ENCODE measurements at regions not wholly inside any gene's neighbourhood (a gene's known extent, or its start where the extent isn't known, plus 50 kb on each side); places are given as distances from the start of the nearest gene placed in this dataset.

GRCh38 chr9:106625259-106625789 lies 237.6 kb upstream of the ZNF462 start:
- DNase-seq = no peak

- DNase-seq = no peak
Measured at GRCh38 chr9:106626936-106627335, 236.0 kb upstream of the ZNF462 start.

- no peak for DNase-seq
Measured at GRCh38 chr9:106632621-106633020, 230.3 kb upstream of the ZNF462 start.

- no peak for DNase-seq
Measured at GRCh38 chr9:106634183-106634582, 228.8 kb upstream of the ZNF462 start.

DNA sequence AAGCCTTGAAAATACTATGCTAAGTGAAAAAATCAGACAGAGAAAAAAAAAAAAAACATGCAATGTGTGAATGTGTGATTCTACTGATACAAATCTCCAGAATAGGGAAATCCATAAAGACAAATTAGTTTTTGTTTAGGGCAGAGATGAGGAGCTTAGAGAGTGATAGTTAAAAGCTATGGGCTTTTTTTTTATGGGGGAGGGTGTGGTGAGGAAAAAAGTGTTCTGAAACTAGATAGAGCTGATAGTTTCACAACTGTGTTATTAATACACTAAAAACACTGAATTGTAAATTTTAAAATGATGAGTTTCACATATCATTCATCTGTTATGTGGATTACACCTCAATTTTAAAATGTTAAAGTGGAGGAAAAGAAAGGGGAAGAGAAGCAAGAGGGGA lies 228.3 kb upstream of the ZNF462 start:
- DNase-seq = no peak

GRCh38 chr9:106637486-106637885 lies 225.5 kb upstream of the ZNF462 start:
- DNase-seq = no peak

GRCh38 chr9:106639873-106640568 lies 222.9 kb upstream of the ZNF462 start:
- no peak for DNase-seq

DNA sequence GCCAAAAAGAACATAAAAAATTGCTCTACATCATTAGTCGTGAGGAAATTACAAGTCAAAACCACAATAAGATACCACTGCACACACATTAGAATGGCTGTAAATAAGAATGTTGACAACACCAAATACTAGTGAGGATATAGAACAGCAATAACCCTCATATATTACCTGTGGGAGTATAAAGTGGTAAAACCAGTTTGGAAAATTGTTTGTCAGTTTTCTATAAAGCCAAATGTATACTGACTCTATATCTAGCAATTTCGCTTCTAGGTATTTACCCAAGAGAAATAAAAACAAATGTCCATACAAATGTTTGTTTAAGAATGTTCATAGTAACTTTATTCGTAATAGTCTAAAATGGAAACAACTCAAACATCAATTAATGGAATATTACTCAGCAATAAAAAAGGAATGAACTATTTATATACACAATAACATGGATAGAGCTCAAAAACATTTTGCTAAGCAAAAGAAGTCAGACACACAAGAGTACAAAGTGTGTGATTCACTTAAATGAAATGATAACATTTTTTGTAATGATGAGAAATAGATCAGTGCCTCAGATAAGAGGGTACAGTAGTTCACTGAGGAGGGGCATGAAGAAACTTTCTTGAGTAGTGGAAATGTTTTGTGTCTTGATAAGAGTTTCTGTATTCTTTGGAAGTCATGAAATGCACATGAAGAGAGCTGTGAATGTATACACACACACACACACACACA lies 219.6 kb upstream of the ZNF462 start:
- no peak for DNase-seq

GRCh38 chr9:106644661-106645060 lies 218.3 kb upstream of the ZNF462 start:
- no peak for DNase-seq

- DNase-seq = no peak
Measured at GRCh38 chr9:106648799-106649198, 214.2 kb upstream of the ZNF462 start.

GRCh38 chr9:106649664-106650063 lies 213.3 kb upstream of the ZNF462 start:
- DNase-seq = no peak

GRCh38 chr9:106653213-106653612 lies 209.8 kb upstream of the ZNF462 start:
- no peak for DNase-seq

DNA sequence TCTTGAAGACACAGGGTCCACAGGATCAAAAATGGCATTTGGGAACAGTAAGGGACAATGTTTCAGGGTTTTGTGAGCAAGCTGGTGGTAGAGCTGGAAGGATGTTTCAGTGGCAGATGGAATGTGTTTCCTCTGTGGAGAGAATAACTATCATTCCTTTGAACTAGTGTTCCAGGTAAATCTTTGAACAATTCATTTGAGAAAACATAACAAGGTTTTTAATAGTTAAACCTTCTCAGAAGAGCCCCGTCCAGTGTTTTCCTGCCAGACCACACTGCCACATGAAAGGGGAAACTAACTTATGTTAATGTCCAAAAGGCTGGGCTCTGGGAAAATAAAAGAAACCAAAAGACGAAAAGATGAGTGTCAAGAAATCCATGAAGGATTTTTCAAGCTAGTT lies 207.0 kb upstream of the ZNF462 start:
- DNase-seq = no peak

GRCh38 chr9:106657926-106658325 lies 205.0 kb upstream of the ZNF462 start:
- DNase-seq = no peak

- DNase-seq = no peak
Measured at GRCh38 chr9:106668534-106668933, 194.4 kb upstream of the ZNF462 start.

GRCh38 chr9:106669835-106670234 lies 193.1 kb upstream of the ZNF462 start:
- DNase-seq = no peak

GRCh38 chr9:106670418-106670817 lies 192.5 kb upstream of the ZNF462 start:
- no peak for DNase-seq

GRCh38 chr9:106675780-106676179 lies 187.2 kb upstream of the ZNF462 start:
- DNase-seq = no peak

- DNase-seq = no peak
Measured at GRCh38 chr9:106677374-106677773, 185.6 kb upstream of the ZNF462 start.

GRCh38 chr9:106677830-106678229 lies 185.1 kb upstream of the ZNF462 start:
- DNase-seq = no peak

DNA sequence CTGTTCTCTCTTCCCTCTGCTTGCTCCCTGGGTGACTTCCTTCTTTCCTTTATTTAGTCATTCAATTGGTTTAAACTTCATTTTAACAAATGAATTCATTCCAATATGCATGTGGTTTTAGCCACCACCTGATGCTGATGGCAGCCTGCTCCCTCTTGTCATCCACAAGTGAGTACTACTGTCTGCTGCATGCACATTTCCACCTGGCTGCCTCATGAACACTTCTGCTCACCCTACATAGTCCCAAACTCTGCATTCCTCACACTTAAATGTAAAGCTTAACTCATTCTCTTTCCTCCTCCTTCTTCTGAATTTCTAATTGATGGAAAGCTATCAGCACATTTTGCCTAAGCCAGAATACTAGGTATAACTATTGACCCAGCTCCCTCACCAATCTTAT lies 184.7 kb upstream of the ZNF462 start:
- no peak for DNase-seq

GRCh38 chr9:106682420-106682819 lies 180.5 kb upstream of the ZNF462 start:
- no peak for DNase-seq

DNA sequence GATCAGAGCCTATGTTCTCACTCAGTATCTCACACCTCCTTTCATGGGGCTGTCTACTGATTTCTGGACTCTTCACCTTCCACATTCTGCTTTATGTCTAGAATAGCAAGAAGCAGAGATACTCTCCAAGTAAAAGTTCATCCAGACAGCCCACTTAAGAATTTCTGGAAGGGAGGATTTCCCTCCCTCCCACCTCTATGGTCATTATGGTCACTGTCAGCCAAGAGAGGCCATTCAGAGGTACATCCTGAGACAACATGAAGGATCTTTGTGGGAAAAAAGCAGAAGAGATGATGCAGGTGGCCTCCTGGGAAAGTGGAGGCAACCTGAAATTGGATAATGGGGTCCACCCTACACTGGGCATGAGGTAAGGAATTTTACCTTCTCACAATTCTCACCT lies 179.5 kb upstream of the ZNF462 start:
- no peak for DNase-seq

DNA sequence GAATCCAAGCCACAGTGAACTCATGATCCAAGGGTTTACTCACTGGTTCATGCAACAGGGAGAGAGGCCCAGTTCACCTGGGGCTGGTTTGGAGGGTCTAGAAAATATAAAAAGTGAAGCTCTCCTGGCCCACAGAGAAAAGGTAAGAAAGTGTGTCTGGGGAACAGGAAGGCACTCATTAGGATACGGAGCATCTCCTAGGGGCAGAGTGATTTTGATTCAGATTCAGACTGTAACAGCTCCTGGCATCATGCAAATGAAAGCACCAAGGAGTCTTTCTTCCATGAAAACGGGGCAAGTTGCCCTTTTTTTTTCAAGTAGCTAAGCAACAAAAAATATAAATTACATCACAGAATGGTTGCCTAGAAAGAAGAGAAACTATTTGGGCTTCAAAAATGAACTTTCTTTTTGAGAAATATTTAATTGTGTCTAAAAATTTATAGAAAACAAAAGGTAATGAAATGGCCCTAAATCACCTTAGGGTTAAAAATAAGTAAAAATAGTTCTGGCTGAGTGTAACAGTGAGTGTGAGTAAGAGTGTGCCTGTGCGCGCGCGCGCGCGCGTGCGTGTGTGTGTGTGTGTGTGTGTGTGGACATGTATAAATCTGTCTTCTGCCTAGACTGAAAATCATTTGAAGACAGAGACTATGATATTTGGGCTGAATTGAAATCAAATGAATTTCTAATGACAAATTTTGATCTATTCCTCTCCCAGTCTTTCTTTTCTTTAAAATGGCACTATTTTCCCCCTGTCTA lies 177.8 kb upstream of the ZNF462 start:
- no peak for DNase-seq
